GM12801 (cell line): ENCODE measurements at regions not wholly inside any gene's neighbourhood (a gene's known extent, or its start where the extent isn't known, plus 50 kb on each side); places are given as distances from the start of the nearest gene placed in this dataset.

Source experiments
- CTCF ChIP-seq: IDR thresholded peaks from one replicate; pipeline ENCODE4 v1.5.1; 2011; ENCODE audit warnings: control low read depth; ENCODE audit not compliant: insufficient read length; ENCODE audit errors: extremely low read depth

GRCh38 chr7:112566442-112567324, 85.9 kb downstream of the LSMEM1 start:
- no peak for TF ChIP-seq CTCF

- no peak for TF ChIP-seq CTCF
These were observed 86.6 kb downstream of the LSMEM1 start for GRCh38 chr7:112567388-112567787.

- TF ChIP-seq CTCF: no peak
These were observed 91.2 kb downstream of the LSMEM1 start for GRCh38 chr7:112571852-112572607.

GRCh38 chr7:112572669-112573301, 92.0 kb downstream of the LSMEM1 start:
- no peak for TF ChIP-seq CTCF

GRCh38 chr7:112573302-112574039, 92.7 kb downstream of the LSMEM1 start:
- no peak for TF ChIP-seq CTCF

GRCh38 chr7:112575864-112576263, 95.1 kb downstream of the LSMEM1 start:
- TF ChIP-seq CTCF: no peak

- TF ChIP-seq CTCF: no peak
These were observed 98.6 kb downstream of the LSMEM1 start for GRCh38 chr7:112579388-112579787.
